Effector memory CD4-positive, alpha-beta T cell (primary cell): ENCODE measurements at regions not wholly inside any gene's neighbourhood (a gene's known extent, or its start where the extent isn't known, plus 50 kb on each side); places are given as distances from the start of the nearest gene placed in this dataset.
"Not testable (repeated sequence)": the region's sequence is repeated elsewhere in the genome, so short reads cannot be mapped to it uniquely, and the experiment has no call there.

ENCODE experiments used
- DNase-seq, 3 donors: peaks; one replicate each; pipeline ENCODE4 v3.0.0-alpha.2; 2020
- H3K27ac ChIP-seq: 2 replicates; pipeline ENCODE4 v1.7.0; 2013; ENCODE audit warnings: mild to moderate bottlenecking, low read length, moderate library complexity; ENCODE audit not compliant: insufficient read depth, poor library complexity, severe bottlenecking
- H3K27me3 ChIP-seq: replicated peaks from 2 replicates; pipeline ENCODE4 v1.7.0; 2013; ENCODE audit warnings: mild to moderate bottlenecking, low read length; ENCODE audit not compliant: insufficient read depth, control insufficient read depth, poor library complexity, severe bottlenecking
- H3K36me3 ChIP-seq: 2 replicates; pipeline ENCODE4 v1.7.0; 2013; ENCODE audit warnings: mild to moderate bottlenecking, low read length, moderate library complexity; ENCODE audit not compliant: control insufficient read depth, insufficient read depth
- H3K4me1 ChIP-seq: 2 replicates; pipeline ENCODE4 v1.7.0; 2013; ENCODE audit warnings: low read length, mild to moderate bottlenecking; ENCODE audit not compliant: control insufficient read depth, insufficient read depth, poor library complexity, severe bottlenecking
- H3K4me3 ChIP-seq: 2 replicates; pipeline ENCODE4 v1.7.0; 2013; ENCODE audit warnings: low read length, low read depth, mild to moderate bottlenecking; ENCODE audit not compliant: insufficient read depth, poor library complexity, severe bottlenecking
- H3K9me3 ChIP-seq: 2 replicates; pipeline ENCODE4 v1.7.0; 2013; ENCODE audit warnings: mild to moderate bottlenecking, low read length, moderate library complexity; ENCODE audit not compliant: control insufficient read depth

GRCh38 chr11:38680746-38681145 is 2082.7 kb upstream of the RAG2 start:
- Histone ChIP-seq H3K4me1 (no peaks in the 10 kb centered on the region), H3K27ac (no peak overlapping the region), H3K9me3 (no peaks in the 10 kb centered on the region), H3K36me3 (no peaks in the 10 kb centered on the region), H3K27me3 (no peaks in the 10 kb centered on the region), H3K4me3 (no peak overlapping the region)
- DNase-seq = no peak

GRCh38 chr11:38680166-38680565 is 2082.1 kb upstream of the RAG2 start:
- H3K27ac ChIP-seq = no peak overlapping the region
- H3K4me1 ChIP-seq = no peaks in the 10 kb centered on the region
- no peak overlapping the region for H3K4me3 ChIP-seq
- H3K36me3 ChIP-seq = no peaks in the 10 kb centered on the region
- no peaks in the 10 kb centered on the region for H3K27me3 ChIP-seq
- H3K9me3 ChIP-seq = no peaks in the 10 kb centered on the region
- DNase-seq = no peak

GRCh38 chr11:38672445-38672844 is 2074.4 kb upstream of the RAG2 start:
- Histone ChIP-seq H3K4me1 (no peaks in the 10 kb centered on the region), H3K27ac (no peak overlapping the region), H3K4me3 (no peak overlapping the region)

GRCh38 chr11:38667359-38667758 is 2069.3 kb upstream of the RAG2 start:
- Histone ChIP-seq H3K27ac (no peak overlapping the region), H3K9me3 (no peaks in the 10 kb centered on the region), H3K36me3 (no peaks in the 10 kb centered on the region), H3K4me1 (no peaks in the 10 kb centered on the region), H3K27me3 (no peaks in the 10 kb centered on the region), H3K4me3 (no peak overlapping the region)
- DNase-seq = no peak

More at GRCh38 chr11:38672445-38672844, 2074.4 kb upstream of the RAG2 start:
- H3K27me3 ChIP-seq = no peaks in the 10 kb centered on the region
- no peak for DNase-seq
- H3K36me3 ChIP-seq = no peaks in the 10 kb centered on the region
- H3K9me3 ChIP-seq = no peaks in the 10 kb centered on the region

- no peak overlapping the region for H3K27ac ChIP-seq
Observed at GRCh38 chr11:38648604-38649003, 2050.6 kb upstream of the RAG2 start.

GRCh38 chr11:38646382-38646781 is 2048.3 kb upstream of the RAG2 start:
- no peak for DNase-seq
- no peaks in the 10 kb centered on the region for H3K27me3 ChIP-seq
- H3K9me3 ChIP-seq = no peaks in the 10 kb centered on the region
- no peaks in the 10 kb centered on the region for H3K4me1 ChIP-seq
- H3K27ac ChIP-seq = no peak overlapping the region
- H3K4me3 ChIP-seq = no peak overlapping the region
- H3K36me3 ChIP-seq = no peaks in the 10 kb centered on the region

More at GRCh38 chr11:38648604-38649003, 2050.6 kb upstream of the RAG2 start:
- no peak overlapping the region for H3K4me3 ChIP-seq
- no peaks in the 10 kb centered on the region for H3K4me1 ChIP-seq
- no peaks in the 10 kb centered on the region for H3K27me3 ChIP-seq
- H3K36me3 ChIP-seq = no peaks in the 10 kb centered on the region
- no peaks in the 10 kb centered on the region for H3K9me3 ChIP-seq
- DNase-seq = no peak

GRCh38 chr11:38640854-38641253 is 2042.8 kb upstream of the RAG2 start:
- no peak for DNase-seq
- H3K4me1 ChIP-seq = no peaks in the 10 kb centered on the region
- H3K27me3 ChIP-seq = no peaks in the 10 kb centered on the region

GRCh38 chr11:38612701-38613100 is 2014.7 kb upstream of the RAG2 start:
- DNase-seq = no peak
- Histone ChIP-seq H3K27ac (no peak overlapping the region), H3K9me3 (no peaks in the 10 kb centered on the region), H3K4me1 (no peaks in the 10 kb centered on the region), H3K4me3 (no peak overlapping the region), H3K27me3 (no peaks in the 10 kb centered on the region), H3K36me3 (no peaks in the 10 kb centered on the region)

More at GRCh38 chr11:38640854-38641253, 2042.8 kb upstream of the RAG2 start:
- Histone ChIP-seq H3K27ac (no peak overlapping the region), H3K4me3 (no peak overlapping the region), H3K9me3 (no peaks in the 10 kb centered on the region), H3K36me3 (no peaks in the 10 kb centered on the region)

GRCh38 chr11:38601371-38601770 is 2003.3 kb upstream of the RAG2 start:
- not testable (repeated sequence) for H3K27ac ChIP-seq, H3K36me3 ChIP-seq, H3K4me1 ChIP-seq, H3K27me3 ChIP-seq, DNase-seq, H3K9me3 ChIP-seq, H3K4me3 ChIP-seq

GRCh38 chr11:38598418-38598817 is 2000.4 kb upstream of the RAG2 start:
- Histone ChIP-seq H3K27ac (no peak overlapping the region), H3K27me3 (no peaks in the 10 kb centered on the region), H3K4me3 (no peak overlapping the region), H3K4me1 (no peaks in the 10 kb centered on the region), H3K9me3 (no peaks in the 10 kb centered on the region), H3K36me3 (no peaks in the 10 kb centered on the region)
- DNase-seq = no peak
